HL-60 (cell line): ENCODE measurements at regions not wholly inside any gene's neighbourhood (a gene's known extent, or its start where the extent isn't known, plus 50 kb on each side); places are given as distances from the start of the nearest gene placed in this dataset.

Experiments used
- CTCF ChIP-seq: IDR thresholded peaks from one replicate; pipeline ENCODE4 v1.5.1; 2011; ENCODE audit warnings: low read length, control low read depth, inconsistent platforms; ENCODE audit not compliant: insufficient read depth
- POLR2AphosphoS5 ChIP-seq: IDR thresholded peaks from 2 replicates; pipeline ENCODE4 v1.6.1; 2012; ENCODE audit warnings: low read depth

GRCh38 chr1:30267856-30268255 lies 455.5 kb downstream of the MATN1 start:
- no peak for TF ChIP-seq CTCF
- TF ChIP-seq POLR2AphosphoS5: no peak
